ENCODE measurements at regions not wholly inside any gene's neighbourhood (a gene's known extent, or its start where the extent isn't known, plus 50 kb on each side); places are given as distances from the start of the nearest gene placed in this dataset.
"Not testable (repeated sequence)": the region's sequence is repeated elsewhere in the genome, so short reads cannot be mapped to it uniquely, and the experiment has no call there.

DNA sequence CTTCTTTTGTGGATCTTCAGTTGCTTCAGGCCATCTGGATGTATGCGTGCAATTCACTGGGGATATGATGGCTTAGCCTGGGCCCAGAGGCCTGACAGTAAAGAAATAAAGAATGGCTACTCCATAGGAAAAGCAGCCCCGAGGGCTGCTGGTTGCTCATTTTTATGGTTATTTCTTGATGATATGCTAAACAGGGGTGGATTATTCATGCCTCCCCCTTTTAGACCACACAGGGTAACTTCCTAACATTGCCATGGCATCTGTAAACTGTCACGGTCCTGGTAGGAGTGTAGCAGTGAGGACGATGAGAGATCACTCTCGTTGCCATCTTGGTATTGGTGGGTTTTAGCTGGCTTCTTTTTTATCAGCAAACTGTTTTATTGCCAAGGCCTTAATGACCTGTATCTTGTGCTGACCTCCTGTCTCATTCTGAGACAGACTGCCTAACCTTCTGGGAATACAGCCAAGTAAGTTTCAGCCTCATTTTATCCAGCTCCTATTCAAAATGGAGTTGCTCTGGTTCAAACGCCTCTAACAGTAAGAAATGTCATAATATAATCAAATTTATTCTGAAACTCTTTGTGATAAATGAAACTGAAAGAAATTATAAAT, 60.5 kb downstream of the DSEL start:
- peak; percentile 29 for FAIRE-seq
- no peak for DNase-seq (ENCODE audit: insufficient read length, low spot score)
- TF ChIP-seq, protein P1, sequence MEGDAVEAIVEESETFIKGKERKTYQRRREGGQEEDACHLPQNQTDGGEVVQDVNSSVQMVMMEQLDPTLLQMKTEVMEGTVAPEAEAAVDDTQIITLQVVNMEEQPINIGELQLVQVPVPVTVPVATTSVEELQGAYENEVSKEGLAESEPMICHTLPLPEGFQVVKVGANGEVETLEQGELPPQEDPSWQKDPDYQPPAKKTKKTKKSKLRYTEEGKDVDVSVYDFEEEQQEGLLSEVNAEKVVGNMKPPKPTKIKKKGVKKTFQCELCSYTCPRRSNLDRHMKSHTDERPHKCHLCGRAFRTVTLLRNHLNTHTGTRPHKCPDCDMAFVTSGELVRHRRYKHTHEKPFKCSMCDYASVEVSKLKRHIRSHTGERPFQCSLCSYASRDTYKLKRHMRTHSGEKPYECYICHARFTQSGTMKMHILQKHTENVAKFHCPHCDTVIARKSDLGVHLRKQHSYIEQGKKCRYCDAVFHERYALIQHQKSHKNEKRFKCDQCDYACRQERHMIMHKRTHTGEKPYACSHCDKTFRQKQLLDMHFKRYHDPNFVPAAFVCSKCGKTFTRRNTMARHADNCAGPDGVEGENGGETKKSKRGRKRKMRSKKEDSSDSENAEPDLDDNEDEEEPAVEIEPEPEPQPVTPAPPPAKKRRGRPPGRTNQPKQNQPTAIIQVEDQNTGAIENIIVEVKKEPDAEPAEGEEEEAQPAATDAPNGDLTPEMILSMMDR (IDR thresholded peaks at IDR 0.05; ENCODE audit: insufficient read depth, missing control alignments) = no peak

GRCh38 chr18:67453901-67454300, 62.6 kb downstream of the DSEL start:
- no peak for DNase-seq (ENCODE audit: insufficient read length, low spot score)
- TF ChIP-seq, protein P1 (IDR thresholded peaks at IDR 0.05; ENCODE audit: insufficient read depth, missing control alignments) = no peak

GRCh38 chr18:67451960-67452359, 64.6 kb downstream of the DSEL start:
- FAIRE-seq = no peak
- TF ChIP-seq, protein P1 (IDR thresholded peaks at IDR 0.05; ENCODE audit: insufficient read depth, missing control alignments) = no peak
- DNase-seq (ENCODE audit: insufficient read length, low spot score) = no peak

More at GRCh38 chr18:67453901-67454300, 62.6 kb downstream of the DSEL start:
- no peak for FAIRE-seq

DNA sequence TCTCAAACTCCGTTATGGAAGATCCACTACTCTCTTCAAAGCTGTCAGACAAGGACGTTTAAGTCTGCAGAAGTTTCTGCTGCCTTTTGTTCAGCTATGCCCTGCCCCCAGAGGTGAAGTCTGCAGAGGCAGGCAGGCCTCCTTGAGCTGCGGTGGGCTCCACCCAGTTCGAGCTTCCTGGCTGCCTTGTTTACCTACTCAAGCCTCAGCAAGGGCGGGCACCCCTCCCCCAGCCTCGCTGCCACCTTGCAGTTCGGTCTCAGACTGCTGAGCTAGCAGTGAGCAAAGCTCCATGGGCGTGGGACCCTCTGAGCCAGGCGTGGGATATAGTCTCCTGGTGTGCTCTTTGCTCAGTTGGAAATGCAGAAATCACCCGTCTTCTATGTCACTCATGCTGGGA, 65.4 kb downstream of the DSEL start:
- FAIRE-seq; DNase-seq (ENCODE audit: insufficient read length, low spot score): not testable (repeated sequence)

DNA sequence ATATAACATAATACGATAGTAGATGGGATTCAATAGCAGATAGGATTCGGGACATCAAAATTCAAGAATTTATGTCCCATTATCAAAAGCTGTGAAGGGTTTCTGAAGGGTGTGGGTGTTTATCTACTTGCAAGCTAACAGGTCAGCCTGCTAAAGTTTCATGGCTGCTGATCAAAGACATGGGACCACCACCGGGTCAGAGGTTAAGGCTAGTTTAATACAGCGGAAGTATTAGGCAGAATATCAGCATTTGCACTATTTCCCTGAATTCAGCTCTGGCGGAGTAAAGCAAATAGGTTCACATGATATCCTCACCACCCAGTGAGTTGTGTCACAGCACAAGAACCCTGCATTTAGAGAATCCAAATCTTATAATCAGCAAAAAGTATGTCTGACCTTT, 82.5 kb downstream of the DSEL start:
- FAIRE-seq = no peak
- TF ChIP-seq, protein P1 (IDR thresholded peaks at IDR 0.05; ENCODE audit: insufficient read depth, missing control alignments) = no peak
- DNase-seq (ENCODE audit: insufficient read length, low spot score) = no peak

DNA sequence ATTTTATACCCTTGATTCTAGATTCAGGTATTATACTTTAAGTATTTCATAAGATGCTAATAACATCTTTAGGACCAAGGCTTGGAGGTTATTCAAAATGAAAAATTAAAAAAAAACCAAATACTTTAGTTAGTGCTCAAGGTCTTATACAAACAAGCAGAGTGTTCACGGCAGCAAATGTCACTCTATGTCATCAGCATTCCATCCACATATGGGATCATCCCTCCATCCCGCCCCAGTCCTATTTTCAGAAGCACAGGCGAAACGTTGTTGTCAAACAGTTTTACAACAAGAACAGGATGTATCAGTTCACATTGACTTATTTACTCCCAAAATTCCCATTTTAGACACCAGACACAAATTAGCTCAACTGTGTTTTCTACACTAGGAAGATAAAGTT, 83.7 kb downstream of the DSEL start:
- DNase-seq (ENCODE audit: insufficient read length, low spot score) (no peak), FAIRE-seq (no peak)
- TF ChIP-seq, protein P1 (IDR thresholded peaks at IDR 0.05; ENCODE audit: insufficient read depth, missing control alignments) = no peak

DNA sequence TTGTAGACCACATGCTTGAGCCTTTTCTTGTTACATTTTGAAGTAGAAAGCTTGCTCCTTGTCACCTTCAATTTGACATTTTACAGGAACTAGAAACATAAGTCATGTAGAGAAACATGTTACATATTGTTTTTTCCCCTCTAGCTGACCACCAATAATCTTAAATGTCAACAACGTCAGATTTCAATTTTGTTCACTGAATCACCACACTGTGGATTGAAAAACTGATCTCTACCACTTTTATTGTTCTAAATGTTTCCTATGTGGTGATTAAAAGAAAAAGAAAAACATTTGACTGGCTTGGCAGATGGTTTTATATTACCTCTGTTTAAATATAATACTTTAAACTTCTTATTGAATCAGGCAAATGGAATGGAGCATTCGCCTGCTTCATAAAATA, 87.7 kb downstream of the DSEL start:
- FAIRE-seq (no peak), DNase-seq (ENCODE audit: insufficient read length, low spot score) (no peak)
- TF ChIP-seq, protein P1 (IDR thresholded peaks at IDR 0.05; ENCODE audit: insufficient read depth, missing control alignments) = no peak

GRCh38 chr18:67428158-67428557, 88.4 kb downstream of the DSEL start:
- TF ChIP-seq, protein P1 (IDR thresholded peaks at IDR 0.05; ENCODE audit: insufficient read depth, missing control alignments) = no peak
- no peak for DNase-seq (ENCODE audit: insufficient read length, low spot score)
- peak; percentile 99 for FAIRE-seq

All from D721Med (cell line).